ENCODE measurements at regions not wholly inside any gene's neighbourhood (a gene's known extent, or its start where the extent isn't known, plus 50 kb on each side); places are given as distances from the start of the nearest gene placed in this dataset.

DNA sequence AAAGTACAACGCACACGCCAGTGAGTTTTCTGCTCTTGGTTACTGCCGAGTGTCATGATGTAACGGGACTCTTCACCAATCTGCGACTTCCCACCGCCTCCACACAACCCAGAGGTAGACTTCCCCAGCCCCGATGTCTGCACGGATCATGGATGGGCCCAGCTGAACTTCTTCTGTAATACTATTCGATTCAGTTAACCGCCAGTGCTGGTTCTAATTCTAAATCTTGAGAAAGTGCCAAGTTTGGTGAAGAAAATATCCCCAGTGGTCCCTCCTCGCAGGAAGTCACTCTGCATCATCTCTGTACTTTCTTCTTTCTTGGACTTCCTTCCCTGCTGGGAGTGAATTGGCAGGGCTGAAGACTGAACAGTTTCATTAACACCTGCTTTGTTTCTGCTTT lies 77.6 kb upstream of the SLC35F4 start:
- no peak for DNase-seq

DNA sequence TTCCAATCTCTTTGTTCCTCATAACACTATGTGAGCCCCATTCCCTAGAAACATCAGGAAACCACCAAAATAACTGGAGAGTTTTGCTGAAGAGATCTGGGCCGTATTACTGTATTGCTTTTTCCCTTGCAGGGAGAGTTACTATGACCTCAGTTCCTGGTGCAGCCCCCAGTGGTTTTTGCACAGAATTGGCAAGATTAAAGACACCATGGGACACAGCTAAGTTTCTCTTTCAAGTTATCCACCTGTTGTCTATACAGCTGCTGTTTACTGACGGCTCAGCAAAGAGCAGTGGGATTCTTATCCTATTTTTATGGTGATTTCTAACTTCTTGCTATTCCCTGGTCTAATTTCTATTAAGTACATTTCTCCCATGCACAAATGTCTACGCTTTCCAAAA lies 77.1 kb upstream of the SLC35F4 start:
- no peak for DNase-seq

DNA sequence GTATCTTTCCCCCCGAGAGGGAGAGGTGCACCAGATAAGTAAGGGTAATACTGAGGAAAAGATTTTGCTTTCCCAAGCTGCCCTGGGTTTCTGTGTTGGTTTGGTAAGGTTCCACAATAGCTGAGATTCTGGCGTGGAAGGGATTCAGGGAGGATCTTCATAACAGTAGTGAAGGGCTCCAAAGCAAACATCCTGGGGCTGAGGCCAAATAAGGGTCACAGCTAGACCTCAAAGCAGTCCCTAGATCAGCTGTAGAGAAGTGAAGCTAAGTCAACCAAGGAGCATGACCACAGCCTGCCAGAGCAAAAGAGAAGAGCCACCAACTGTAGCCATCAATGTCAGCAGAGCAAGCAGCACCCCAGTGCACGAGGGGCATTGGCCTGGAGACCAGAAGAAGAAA lies 73.2 kb upstream of the SLC35F4 start:
- DNase-seq = no peak

DNA sequence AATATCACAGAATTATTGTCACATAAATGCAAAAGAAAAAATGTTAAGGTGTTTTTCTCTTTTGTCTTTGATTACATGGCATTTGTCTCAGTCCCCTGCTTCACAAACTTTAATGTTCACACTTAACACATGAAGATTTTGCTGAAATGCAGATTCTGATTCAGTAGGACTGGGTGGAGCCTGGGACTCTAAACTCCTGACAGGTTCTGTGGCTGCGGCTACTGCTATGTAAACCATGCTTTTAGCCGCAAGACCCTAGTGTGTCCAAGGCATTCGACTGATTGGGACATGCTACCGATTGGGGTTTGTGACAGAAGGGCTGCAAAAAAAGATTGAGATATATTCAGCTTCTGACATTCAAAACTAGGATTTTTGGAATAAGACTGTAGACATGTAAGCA lies 72.6 kb upstream of the SLC35F4 start:
- no peak for DNase-seq

DNA sequence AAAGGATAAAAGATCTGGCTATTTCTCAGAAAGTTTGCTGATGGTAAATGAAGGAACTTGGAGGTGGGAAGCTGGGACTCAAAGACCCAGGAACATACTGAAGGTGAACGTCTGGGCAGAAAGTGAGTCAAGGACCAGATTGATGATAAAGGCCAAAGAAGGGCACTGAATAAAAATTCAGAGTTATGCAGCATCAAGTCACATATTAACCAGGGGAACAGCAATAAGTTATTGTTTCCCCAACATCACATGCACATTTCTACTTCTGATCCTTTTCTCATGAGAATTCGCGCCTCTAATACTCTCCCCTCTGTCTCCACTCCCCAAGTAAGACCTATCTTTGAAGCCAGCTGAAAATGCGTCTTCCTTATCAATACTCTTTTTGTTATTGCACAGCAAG lies 71.8 kb upstream of the SLC35F4 start:
- no peak for DNase-seq

DNA sequence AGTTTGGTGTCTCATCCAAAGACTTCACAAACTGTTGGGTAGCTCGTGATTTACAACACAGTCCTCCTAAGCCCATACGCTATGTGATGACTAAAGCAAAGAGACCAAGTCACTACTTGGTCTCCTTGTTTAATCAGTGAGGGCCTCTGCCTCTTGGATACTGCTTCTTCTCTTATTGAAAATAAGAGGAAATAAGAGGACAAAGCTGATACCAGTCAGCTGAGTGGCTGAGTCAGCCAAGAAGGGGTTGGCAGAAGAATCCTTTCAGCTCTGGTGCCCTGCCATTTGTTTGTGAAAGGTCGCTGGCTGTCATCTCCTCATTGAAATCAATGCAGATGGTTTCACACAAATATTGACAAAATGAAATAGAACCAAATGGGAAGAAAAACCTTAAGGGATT lies 67.5 kb upstream of the SLC35F4 start:
- DNase-seq = peak in 1 of 58 donors; percentile 1

DNA sequence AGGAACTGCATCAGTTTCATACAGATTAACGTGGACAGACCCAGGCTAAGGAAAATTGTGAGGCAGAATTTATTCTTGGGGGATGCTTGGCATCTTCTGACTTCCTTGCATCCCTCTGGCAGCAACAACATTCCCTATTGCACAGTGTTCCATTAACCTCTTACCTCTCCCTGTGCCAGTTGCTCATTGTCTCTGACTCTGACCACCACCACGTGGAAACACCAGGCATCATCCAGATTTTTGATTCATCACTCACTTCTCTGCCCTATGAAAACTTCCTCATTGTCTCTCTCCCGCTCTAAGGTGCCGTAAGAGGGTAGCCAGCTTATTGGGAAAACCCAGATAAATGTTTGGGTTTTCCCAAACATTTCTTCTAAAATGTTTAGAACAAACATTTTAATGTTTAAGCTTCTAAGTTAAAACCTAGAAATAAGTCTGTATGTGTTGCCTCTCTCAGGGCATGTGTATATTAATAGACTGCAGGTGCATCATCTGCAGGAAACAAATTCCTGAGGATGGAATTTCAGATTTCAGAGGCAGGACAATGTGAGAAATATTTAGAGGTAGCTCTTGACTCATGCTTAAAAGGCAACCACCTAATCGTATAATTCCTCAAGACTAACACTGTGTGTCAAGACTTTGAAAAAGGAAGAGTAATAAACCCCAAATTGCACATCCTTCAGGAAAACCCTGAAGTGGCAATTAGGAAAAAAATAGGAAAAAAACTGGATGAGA lies 64.5 kb upstream of the SLC35F4 start:
- no peak for DNase-seq

DNA sequence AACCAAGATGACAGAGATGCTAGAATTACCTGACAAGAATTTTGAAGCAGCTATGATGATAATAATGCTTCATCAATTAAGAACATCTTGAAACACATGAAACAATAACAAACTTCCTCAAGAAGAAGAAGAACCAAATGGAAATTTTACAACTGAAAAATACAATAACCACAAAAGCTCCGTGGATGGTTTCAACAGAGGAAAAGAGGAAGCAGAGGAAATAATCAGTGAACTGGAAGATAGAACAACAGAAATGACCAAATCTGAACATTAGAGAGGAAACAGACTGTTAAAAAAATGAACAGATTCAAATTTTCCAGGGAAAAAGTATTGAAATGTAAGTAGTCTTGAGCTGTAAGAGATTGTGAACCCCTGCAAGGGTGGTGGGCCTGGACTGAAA lies 62.8 kb upstream of the SLC35F4 start:
- DNase-seq = no peak

DNA sequence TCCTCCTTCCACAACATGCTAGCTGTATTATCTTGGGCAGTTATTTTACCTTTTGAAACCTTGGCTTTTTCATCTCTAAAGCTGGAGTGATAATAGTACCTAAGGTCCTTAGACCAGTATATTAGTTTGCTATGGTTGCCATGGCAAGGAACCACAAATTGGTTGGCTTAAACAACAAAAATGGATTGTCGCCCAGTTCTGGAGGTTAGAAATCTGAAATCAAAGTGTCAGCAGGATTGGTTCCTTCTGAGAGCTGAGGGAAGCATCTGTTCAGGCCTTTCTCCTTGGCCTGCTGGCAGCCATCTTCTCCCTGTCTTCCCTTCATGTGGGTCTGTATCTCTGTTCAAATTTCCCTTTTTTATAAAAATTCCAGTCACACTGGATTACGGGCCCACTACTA lies 55.5 kb upstream of the SLC35F4 start:
- DNase-seq = no peak

DNA sequence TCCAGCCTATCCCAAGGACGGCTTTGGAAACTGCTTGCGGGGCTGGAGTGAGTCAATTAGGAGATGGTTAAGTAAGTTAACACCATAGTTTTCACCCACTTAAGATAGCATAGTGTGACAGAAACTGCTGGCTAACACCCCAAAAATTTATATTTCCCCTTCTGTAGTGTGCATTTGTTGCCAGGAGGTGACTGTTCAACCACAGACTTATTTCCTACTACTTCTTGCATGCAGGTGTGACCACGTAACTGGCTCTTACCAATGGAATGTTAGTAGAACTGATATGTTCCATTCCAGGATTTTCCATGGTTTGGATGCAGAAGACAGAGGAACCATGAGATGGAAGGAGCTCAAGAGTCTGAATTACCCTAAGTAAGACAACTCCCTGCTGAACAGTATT lies 52.9 kb upstream of the SLC35F4 start:
- no peak for DNase-seq

Measured in anterior cingulate cortex (tissue), 58 donors.